Keratinocyte (primary cell): ENCODE measurements at regions not wholly inside any gene's neighbourhood (a gene's known extent, or its start where the extent isn't known, plus 50 kb on each side); places are given as distances from the start of the nearest gene placed in this dataset.
A peak's percentile ranks its signal among the peaks of the same experiment; 100 is the strongest.

ENCODE experiments used
- DNase-seq: peaks from one replicate; pipeline ENCODE4 v3.0.0-alpha.2; 2011; ENCODE audit warnings: low read depth, missing footprints, low spot score
- FAIRE-seq: peaks from 2 replicates; lab custom pipeline; 2011; peaks lifted over from hg19 to GRCh38; lab: Jason Lieb, UNC
- H2AFZ ChIP-seq: 2 replicates; pipeline ENCODE4 v1.6.0; 2012; ENCODE audit warnings: low read length, control low read depth, inconsistent platforms; ENCODE audit not compliant: control insufficient read depth
- H3K27ac ChIP-seq: 2 replicates; pipeline ENCODE4 v1.5.1; 2011; ENCODE audit warnings: low read length; ENCODE audit not compliant: control insufficient read depth, insufficient read depth
- H3K27me3 ChIP-seq: 3 replicates; pipeline ENCODE4 v1.6.0; 2011; ENCODE audit warnings: low read length; ENCODE audit not compliant: control insufficient read depth, insufficient read depth; ENCODE audit errors: extremely low read depth
- H3K36me3 ChIP-seq, 2 experiments: 2 replicates in 1 of 2; 3 replicates in 1 of 2; pipeline ENCODE4 v1.5.1; 2011; ENCODE audit warnings: low read length in 2 of 2, mild to moderate bottlenecking in 1 of 2; ENCODE audit not compliant: control insufficient read depth in 2 of 2, insufficient read depth in 2 of 2; ENCODE audit errors: extremely low read depth in 1 of 2
- H3K4me1 ChIP-seq: 3 replicates; pipeline ENCODE4 v1.5.1; 2011; ENCODE audit warnings: low read length; ENCODE audit not compliant: control insufficient read depth, insufficient read depth; ENCODE audit errors: extremely low read depth
- H3K4me2 ChIP-seq: 3 replicates; pipeline ENCODE4 v1.6.0; 2011; ENCODE audit warnings: low read depth, low read length; ENCODE audit not compliant: control insufficient read depth, insufficient read depth; ENCODE audit errors: extremely low read depth
- H3K4me3 ChIP-seq, 3 experiments: fragments of 200-600 bp in 1 of 3; sonication (generic) in 1 of 3; 2 replicates in 2 of 3; 3 replicates in 1 of 3; pipeline ENCODE4 v1.5.1; 2011 to 2016; ENCODE audit warnings: low read length in 3 of 3, mild to moderate bottlenecking in 3 of 3, control low read depth in 2 of 3, inconsistent platforms in 1 of 3, low read depth in 1 of 3, mixed read lengths in 1 of 3, mixed run types in 1 of 3, moderate library complexity in 1 of 3; ENCODE audit not compliant: control insufficient read depth in 2 of 3, insufficient read depth in 2 of 3; ENCODE audit errors: extremely low read depth in 1 of 3
- H3K79me2 ChIP-seq: 2 replicates; pipeline ENCODE4 v1.6.0; 2012; ENCODE audit warnings: low read length; ENCODE audit not compliant: control insufficient read depth, insufficient read depth
- H3K9ac ChIP-seq: 3 replicates; pipeline ENCODE4 v1.6.0; 2011; ENCODE audit warnings: low read length; ENCODE audit not compliant: control insufficient read depth, insufficient read depth; ENCODE audit errors: extremely low read depth
- H3K9me1 ChIP-seq: 3 replicates; pipeline ENCODE4 v1.6.0; 2011; ENCODE audit warnings: low read length; ENCODE audit not compliant: control insufficient read depth, insufficient read depth; ENCODE audit errors: extremely low read depth
- H3K9me3 ChIP-seq: 2 replicates; pipeline ENCODE4 v1.5.1; 2012; ENCODE audit warnings: low read depth, low read length; ENCODE audit not compliant: control insufficient read depth
- H4K20me1 ChIP-seq: 3 replicates; pipeline ENCODE4 v1.6.0; 2011; ENCODE audit warnings: low read length; ENCODE audit not compliant: control insufficient read depth, insufficient read depth; ENCODE audit errors: extremely low read depth
- EZH2 ChIP-seq: IDR thresholded peaks from one replicate; pipeline ENCODE4 v1.6.1; 2012; ENCODE audit warnings: inconsistent platforms, mild to moderate bottlenecking, low read length, moderate library complexity
- dilution Hi-C: fragments of 300-500 bp; cut with MboI; formaldehyde crosslinking; loops from one replicate; pipeline ENCODE4 v1.7.0; 2020; ENCODE audit warnings: low sequenced_read_pairs; ENCODE audit not compliant: extremely low pct_ligation_motif_present
- TF ChIP-seq, protein P1 (sequence below), 3 experiments: IDR thresholded peaks in 1 of 3; conservative IDR thresholded peaks in 1 of 3; optimal IDR thresholded peaks in 1 of 3; 2 replicates in 2 of 3; 3 replicates in 1 of 3; pipeline versions ENCODE3 to v1.5.1; 2011; ENCODE audit warnings: low read length in 3 of 3, mild to moderate bottlenecking in 3 of 3, moderate library complexity in 2 of 3, control low read depth in 1 of 3, inconsistent platforms in 1 of 3; ENCODE audit not compliant: insufficient read depth in 2 of 3; ENCODE audit errors: extremely low read depth in 1 of 3

DNA sequence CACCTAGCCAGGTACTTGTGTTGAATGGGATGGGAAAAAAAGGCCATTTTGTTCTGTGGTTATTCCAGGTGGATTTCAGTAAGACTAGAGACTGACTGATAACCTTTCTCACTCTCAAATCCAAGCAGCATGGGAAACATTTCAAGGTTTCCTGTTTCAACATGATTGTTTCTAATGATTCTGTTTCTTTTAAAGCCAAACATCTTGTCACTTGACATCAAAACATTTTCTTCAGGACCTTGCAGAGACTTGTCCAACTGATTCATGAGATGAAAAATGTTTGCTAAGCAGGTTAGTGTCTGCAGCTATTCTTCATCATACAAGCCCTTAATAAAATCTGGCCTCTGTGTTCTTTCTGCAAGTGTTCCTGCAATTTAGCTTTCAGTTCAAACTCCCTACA, 456.5 kb upstream of the CWC22 start:
- peak; percentile 95 for FAIRE-seq
- peak overlapping the region; percentile 30 for H3K4me2 ChIP-seq

DNA sequence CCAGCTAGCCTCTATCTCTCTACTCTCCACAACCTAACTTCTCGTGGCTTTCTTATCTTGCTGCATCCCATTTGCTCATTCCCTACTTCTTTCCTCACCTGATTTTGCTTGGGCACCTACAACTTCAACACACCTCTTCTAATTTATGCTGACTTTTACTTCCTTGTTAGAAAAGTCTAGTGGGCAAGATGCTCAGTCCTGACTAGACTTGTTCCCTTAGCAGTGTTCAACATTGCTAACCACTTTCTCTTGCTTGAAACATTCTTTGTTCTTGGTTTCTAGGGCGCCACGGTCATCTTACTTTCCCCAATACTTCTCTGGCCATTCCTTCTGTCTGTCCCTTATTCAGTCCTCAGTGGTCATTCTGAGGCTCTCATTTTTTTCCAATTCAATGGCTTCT, 454.7 kb upstream of the CWC22 start:
- Histone ChIP-seq H3K27ac (no peak overlapping the region), H2AFZ (peak overlapping the region; percentile 67), H3K27me3 (no peaks in the 10 kb centered on the region), H4K20me1 (no peaks in the 10 kb centered on the region), H3K4me2 (no peak overlapping the region), H3K4me3 (no peak overlapping the region), H3K9me3 (no peaks in the 10 kb centered on the region), H3K36me3 (no peaks in the 10 kb centered on the region), H3K4me1 (peaks cover 19% of the 10 kb centered on the region), H3K9me1 (no peaks in the 10 kb centered on the region), H3K79me2 (no peaks in the 10 kb centered on the region), H3K9ac (no peak overlapping the region)
- FAIRE-seq: peak; percentile 66
- dilution Hi-C loops: no loop called here
- no peak for DNase-seq
- TF ChIP-seq, protein P1, sequence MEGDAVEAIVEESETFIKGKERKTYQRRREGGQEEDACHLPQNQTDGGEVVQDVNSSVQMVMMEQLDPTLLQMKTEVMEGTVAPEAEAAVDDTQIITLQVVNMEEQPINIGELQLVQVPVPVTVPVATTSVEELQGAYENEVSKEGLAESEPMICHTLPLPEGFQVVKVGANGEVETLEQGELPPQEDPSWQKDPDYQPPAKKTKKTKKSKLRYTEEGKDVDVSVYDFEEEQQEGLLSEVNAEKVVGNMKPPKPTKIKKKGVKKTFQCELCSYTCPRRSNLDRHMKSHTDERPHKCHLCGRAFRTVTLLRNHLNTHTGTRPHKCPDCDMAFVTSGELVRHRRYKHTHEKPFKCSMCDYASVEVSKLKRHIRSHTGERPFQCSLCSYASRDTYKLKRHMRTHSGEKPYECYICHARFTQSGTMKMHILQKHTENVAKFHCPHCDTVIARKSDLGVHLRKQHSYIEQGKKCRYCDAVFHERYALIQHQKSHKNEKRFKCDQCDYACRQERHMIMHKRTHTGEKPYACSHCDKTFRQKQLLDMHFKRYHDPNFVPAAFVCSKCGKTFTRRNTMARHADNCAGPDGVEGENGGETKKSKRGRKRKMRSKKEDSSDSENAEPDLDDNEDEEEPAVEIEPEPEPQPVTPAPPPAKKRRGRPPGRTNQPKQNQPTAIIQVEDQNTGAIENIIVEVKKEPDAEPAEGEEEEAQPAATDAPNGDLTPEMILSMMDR (optimal IDR thresholded peaks at IDR 0.05 in 1 of 3, IDR thresholded peaks at IDR 0.05 in 1 of 3, conservative IDR thresholded peaks at IDR 0.05 in 1 of 3; ENCODE audit: extremely low read depth in 1 of 3, insufficient read depth in 2 of 3, low read length in 3 of 3): no peak
- no peak for TF ChIP-seq EZH2

More for the DNA sequence above, 456.5 kb upstream of the CWC22 start:
- Histone ChIP-seq H3K27me3 (no peaks in the 10 kb centered on the region), H3K9me3 (no peaks in the 10 kb centered on the region), H3K9me1 (no peaks in the 10 kb centered on the region), H3K27ac (peak overlapping the region; percentile 58), H2AFZ (peak overlapping the region; percentile 55), H3K9ac (no peak overlapping the region), H4K20me1 (no peaks in the 10 kb centered on the region), H3K36me3 (no peaks in the 10 kb centered on the region), H3K4me1 (peaks cover 19% of the 10 kb centered on the region), H3K79me2 (no peaks in the 10 kb centered on the region), H3K4me3 (no peak overlapping the region)
- no peak for TF ChIP-seq EZH2
- TF ChIP-seq, protein P1 (optimal IDR thresholded peaks at IDR 0.05 in 1 of 3, IDR thresholded peaks at IDR 0.05 in 1 of 3, conservative IDR thresholded peaks at IDR 0.05 in 1 of 3; ENCODE audit: extremely low read depth in 1 of 3, insufficient read depth in 2 of 3, low read length in 3 of 3): no peak
- dilution Hi-C loops: no loop called here
- peak; percentile 48 for DNase-seq
